GM21723 (cell line): ENCODE measurements at regions not wholly inside any gene's neighbourhood (a gene's known extent, or its start where the extent isn't known, plus 50 kb on each side); places are given as distances from the start of the nearest gene placed in this dataset.

Experiments
- ATAC-seq: cut with Tn5 transposase; IDR thresholded peaks from one replicate; pipeline ENCODE4 v1.9.1; 2021; ENCODE audit warnings: mild to moderate bottlenecking, moderate library complexity; ENCODE audit not compliant: unreplicated experiment

DNA sequence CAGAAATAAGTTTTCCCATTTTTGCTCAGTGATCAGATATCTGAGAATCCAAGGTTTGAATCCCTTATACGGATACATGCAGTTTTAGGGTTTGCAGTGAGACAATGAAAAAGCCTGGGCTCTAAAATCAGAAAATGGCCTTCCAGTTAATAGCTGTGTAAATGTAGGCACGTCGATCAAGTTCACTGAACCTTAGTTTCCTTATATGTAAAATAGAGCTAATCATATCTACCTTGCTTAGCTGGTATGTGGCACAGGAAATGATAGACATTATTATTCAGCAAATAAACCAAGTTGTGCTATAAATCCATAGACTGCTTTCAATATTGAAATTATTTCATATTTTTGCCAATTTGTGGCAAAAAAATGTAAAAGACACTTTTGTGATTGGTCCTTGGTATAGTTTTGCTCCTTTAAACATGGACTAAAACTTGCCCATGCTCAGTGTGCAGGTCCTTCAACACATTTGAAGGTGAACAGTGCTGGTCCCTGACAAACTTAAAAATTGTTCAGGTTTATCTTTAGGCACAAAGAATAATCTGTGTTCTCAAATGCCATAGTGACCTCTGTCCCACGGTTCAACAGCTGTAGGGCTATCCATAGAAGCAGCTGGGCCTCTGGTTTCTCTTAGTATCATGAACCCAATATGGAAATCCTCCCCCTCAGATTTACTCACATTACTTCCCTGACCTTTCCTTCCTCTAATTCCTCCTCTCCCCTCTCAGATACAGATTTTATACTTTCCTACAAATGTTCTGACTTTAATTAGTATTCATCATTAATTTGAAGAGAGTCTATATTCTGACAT, 51.0 kb downstream of the CCDC54 start:
- no peak for ATAC-seq

- ATAC-seq, result peak; percentile 63
These were observed 52.3 kb downstream of the CCDC54 start for GRCh38 chr3:107429320-107430181.

- no peak for ATAC-seq
These were observed 53.2 kb downstream of the CCDC54 start for GRCh38 chr3:107430214-107430995.

DNA sequence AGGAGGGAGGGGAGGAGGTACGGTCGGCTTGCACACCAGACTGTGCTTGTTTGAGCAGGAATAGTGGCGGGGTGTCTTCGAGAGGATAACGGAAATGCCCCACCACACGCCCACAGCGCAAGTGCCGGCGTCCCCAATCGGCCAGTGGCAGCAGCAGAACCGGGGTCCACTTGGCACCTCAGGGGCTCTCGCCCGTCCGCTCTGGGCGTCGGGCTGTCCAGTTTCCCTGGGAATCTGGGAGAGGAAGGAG, 53.7 kb downstream of the CCDC54 start:
- ATAC-seq, result peak; percentile 42

GRCh38 chr3:107431246-107432012, 54.2 kb downstream of the CCDC54 start:
- ATAC-seq, result peak; percentile 66

DNA sequence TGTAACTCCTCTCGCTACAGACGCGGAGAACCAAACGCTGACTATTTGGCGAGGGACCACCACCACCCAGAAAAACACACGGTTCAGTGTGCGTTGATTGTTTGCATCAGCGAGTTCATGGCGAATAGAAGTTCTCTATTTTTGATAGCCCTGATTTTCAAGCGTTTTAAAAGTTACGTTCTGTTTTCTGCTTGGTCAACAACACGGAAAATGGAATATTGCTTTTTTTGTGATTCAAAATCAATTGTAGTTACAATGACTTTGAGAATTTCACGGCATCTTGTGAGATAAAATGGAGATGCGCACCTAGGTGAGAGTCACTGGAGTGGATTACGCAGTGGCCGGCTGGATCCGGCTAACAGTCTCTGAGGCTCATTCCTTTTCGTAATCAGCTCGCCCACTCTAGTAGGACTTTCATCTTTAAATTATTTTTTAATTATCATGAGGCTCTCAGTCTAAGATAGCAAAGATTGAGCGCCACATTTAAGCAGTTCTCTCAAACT, 54.8 kb downstream of the CCDC54 start:
- ATAC-seq, result no peak

DNA sequence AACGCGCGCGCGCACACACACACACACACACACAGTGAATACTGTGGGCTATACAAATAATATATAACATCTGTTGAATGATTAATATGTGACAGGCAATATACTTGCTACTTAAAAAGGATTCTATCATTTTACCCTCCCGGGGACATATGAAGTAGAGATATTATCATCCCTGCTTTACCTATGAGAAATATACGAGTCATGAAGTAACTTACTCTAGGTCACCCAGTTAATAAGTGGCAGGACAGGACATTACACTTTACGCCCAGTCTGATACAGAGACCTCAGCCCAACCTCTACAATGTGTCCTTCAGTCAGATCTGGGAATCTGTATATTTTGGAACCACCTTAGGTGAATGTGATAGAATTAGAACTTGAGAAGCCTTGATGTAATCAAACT, 55.4 kb downstream of the CCDC54 start:
- ATAC-seq, result no peak

DNA sequence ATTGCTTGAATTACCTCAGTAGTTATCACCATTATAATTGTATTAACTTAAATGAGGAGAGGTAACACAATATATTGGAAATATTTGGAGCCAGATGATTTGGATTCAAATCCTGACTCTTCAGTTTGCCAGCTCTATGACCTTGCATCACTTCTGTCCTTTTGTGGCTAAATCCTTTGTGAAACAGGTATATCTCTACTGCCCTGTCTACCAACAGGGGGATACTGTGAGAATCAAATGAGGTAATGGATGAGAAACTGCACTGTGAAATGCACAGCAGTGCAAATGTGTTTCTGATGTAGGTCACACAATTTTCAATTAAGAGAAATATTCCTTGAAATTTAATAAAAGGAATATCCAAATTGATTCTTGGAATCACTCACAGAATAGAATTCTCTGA, 58.8 kb downstream of the CCDC54 start:
- no peak for ATAC-seq

DNA sequence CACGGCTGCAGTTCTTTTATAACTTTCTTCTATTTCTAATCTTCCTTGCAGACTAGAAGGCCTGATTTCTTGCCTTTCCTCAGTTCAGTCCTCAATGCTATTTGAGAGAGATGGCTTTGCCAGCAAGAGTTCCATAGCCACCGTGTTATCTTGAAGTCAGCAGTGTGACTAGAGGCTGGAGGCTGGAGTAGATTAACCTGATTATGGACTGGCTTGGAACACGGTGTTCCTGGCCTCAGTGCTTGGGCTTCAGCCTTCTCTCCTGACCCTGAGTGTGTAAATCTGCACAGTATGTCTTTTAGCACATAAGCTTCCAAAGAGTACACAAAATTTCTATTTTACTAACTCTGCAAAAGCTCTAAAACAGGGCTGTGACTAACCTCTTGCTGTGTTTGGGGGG, 61.4 kb downstream of the CCDC54 start:
- ATAC-seq, result no peak

DNA sequence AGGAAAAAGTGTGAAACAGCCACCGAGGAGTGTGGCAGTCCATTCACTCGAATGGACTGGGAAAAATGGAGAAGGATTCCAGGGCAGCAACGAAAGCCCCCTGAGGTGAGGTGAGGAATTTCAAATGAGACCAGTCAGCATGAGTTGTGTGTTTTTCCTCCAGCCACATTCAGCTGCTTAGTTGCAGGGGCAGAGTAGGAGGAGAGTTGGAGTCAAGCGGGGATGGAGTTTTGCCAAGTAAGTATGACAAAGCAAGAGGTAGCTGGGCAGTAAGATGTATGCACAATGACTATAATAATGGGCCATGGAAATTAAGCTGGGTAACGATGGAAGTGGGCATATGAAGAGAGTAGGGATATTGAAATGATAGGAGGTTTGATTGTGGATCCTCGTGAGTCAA, 64.4 kb downstream of the CCDC54 start:
- no peak for ATAC-seq

DNA sequence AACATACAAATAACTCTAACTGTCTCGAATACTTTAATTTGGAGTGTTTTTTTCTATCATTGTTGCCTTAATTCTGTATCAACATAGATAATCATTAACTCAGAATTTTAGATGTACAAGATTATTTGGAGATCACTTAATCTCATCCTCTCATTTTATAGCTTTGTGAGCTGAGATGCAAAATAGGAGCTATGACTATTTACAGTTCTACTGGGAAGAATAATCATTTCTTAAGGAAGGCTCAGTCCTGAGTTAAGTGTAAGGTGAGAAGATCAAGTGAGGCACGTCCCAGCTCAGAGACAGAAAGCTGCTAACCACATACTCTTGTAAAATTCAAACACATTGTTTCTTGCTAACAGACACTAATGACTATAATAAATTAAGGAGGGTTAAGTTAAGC, 66.2 kb downstream of the CCDC54 start:
- ATAC-seq, result no peak

GRCh38 chr3:107446706-107447105, 69.5 kb downstream of the CCDC54 start:
- no peak for ATAC-seq

- ATAC-seq, result no peak
These were observed 72.4 kb upstream of the BBX start for GRCh38 chr3:107450254-107450893.

- no peak for ATAC-seq
These were observed 70.3 kb upstream of the BBX start for GRCh38 chr3:107452436-107452835.

GRCh38 chr3:107453504-107453903, 69.3 kb upstream of the BBX start:
- no peak for ATAC-seq

GRCh38 chr3:107455621-107456020, 67.1 kb upstream of the BBX start:
- no peak for ATAC-seq

- ATAC-seq, result no peak
These were observed 66.3 kb upstream of the BBX start for GRCh38 chr3:107456501-107456900.

GRCh38 chr3:107458871-107459270, 63.9 kb upstream of the BBX start:
- no peak for ATAC-seq

- no peak for ATAC-seq
These were observed 61.0 kb upstream of the BBX start for GRCh38 chr3:107461721-107462120.

DNA sequence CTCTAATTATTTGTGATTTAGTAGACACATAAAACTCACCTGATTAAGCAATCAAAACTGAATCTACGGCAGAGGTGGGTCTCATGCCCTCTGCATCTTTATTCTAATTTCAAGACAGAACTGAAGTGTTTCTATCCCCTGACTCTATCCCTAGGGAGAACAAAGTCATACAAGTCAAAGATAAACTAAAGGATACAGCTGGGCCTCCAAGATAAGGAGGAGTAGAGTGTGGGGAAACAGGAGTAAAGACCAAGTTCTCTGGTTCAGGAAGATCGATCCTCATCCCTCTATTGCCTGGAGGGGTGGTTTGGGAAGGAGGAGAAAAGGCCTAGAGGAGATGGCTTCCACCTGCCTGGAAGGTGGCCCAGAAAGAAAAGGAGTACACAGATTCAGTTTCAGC, 58.7 kb upstream of the BBX start:
- no peak for ATAC-seq
